ENCODE measurements at regions not wholly inside any gene's neighbourhood (a gene's known extent, or its start where the extent isn't known, plus 50 kb on each side); places are given as distances from the start of the nearest gene placed in this dataset.

- Histone ChIP-seq H3K36me3 (ENCODE audit: control insufficient read depth in 1 of 2, insufficient read depth in 2 of 2, low read length in 2 of 2) (no peaks in the 10 kb centered on the region), H3K27ac (ENCODE audit: low read length) (no peak overlapping the region)
Measured at GRCh38 chr20:22006306-22006705, 300.8 kb downstream of the PAX1 start.

DNA sequence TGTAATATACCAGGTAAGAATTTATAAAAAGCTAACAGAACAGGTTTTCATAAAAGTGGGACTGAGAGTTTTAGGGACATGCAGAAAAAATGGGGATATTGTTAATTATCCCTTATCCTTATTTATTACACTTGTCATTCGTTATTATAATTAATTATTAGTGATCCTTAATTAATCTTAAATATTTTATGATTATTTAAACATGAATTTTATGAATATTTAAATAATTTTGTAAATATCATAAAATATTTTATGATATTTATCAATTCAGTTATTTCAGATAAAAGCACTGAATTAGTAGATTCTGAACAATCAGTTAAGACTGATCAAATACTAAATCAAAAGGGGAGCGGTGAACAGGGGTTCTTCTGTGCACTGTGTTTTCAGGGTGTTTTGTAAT, 300.1 kb downstream of the PAX1 start:
- H3K4me1 ChIP-seq (ENCODE audit: control insufficient read depth in 1 of 2, insufficient read depth in 2 of 2, low read length in 2 of 2) = no peaks in the 10 kb centered on the region
- H3K9me3 ChIP-seq (ENCODE audit: control insufficient read depth in 1 of 2, low read length in 2 of 2) = peaks cover 0 to 8% of the 10 kb centered on the region in 2 donors
- no peak overlapping the region for H3K27ac ChIP-seq (ENCODE audit: low read length)
- H3K36me3 ChIP-seq (ENCODE audit: control insufficient read depth in 1 of 2, insufficient read depth in 2 of 2, low read length in 2 of 2) = no peaks in the 10 kb centered on the region
- no peak overlapping the region for H3K4me3 ChIP-seq (ENCODE audit: low read depth in 1 of 2, low read length in 2 of 2)
- no peaks in the 10 kb centered on the region for H3K27me3 ChIP-seq (ENCODE audit: low read depth, low read length)

More at GRCh38 chr20:22006306-22006705, 300.8 kb downstream of the PAX1 start:
- Histone ChIP-seq H3K4me3 (ENCODE audit: low read depth in 1 of 2, low read length in 2 of 2) (no peak overlapping the region), H3K4me1 (ENCODE audit: control insufficient read depth in 1 of 2, insufficient read depth in 2 of 2, low read length in 2 of 2) (no peaks in the 10 kb centered on the region), H3K9me3 (ENCODE audit: control insufficient read depth in 1 of 2, low read length in 2 of 2) (peaks cover 0 to 8% of the 10 kb centered on the region in 2 donors), H3K27me3 (ENCODE audit: low read depth, low read length) (no peaks in the 10 kb centered on the region)

GRCh38 chr20:22004946-22005345, 299.5 kb downstream of the PAX1 start:
- Histone ChIP-seq H3K36me3 (ENCODE audit: control insufficient read depth in 1 of 2, insufficient read depth in 2 of 2, low read length in 2 of 2) (no peaks in the 10 kb centered on the region), H3K27ac (ENCODE audit: low read length) (no peak overlapping the region), H3K4me1 (ENCODE audit: control insufficient read depth in 1 of 2, insufficient read depth in 2 of 2, low read length in 2 of 2) (no peaks in the 10 kb centered on the region), H3K9me3 (ENCODE audit: control insufficient read depth in 1 of 2, low read length in 2 of 2) (peaks cover 0 to 8% of the 10 kb centered on the region in 2 donors), H3K27me3 (ENCODE audit: low read depth, low read length) (no peaks in the 10 kb centered on the region), H3K4me3 (ENCODE audit: low read depth in 1 of 2, low read length in 2 of 2) (no peak overlapping the region)

- Histone ChIP-seq H3K4me3 (ENCODE audit: low read depth in 1 of 2, low read length in 2 of 2) (no peak overlapping the region), H3K9me3 (ENCODE audit: control insufficient read depth in 1 of 2, low read length in 2 of 2) (peaks cover 0 to 4% of the 10 kb centered on the region in 2 donors)
Measured at GRCh38 chr20:22003680-22004079, 298.2 kb downstream of the PAX1 start.

GRCh38 chr20:22001886-22002285, 296.4 kb downstream of the PAX1 start:
- Histone ChIP-seq H3K4me1 (ENCODE audit: control insufficient read depth in 1 of 2, insufficient read depth in 2 of 2, low read length in 2 of 2) (no peaks in the 10 kb centered on the region), H3K27ac (ENCODE audit: low read length) (no peak overlapping the region), H3K36me3 (ENCODE audit: control insufficient read depth in 1 of 2, insufficient read depth in 2 of 2, low read length in 2 of 2) (no peaks in the 10 kb centered on the region), H3K27me3 (ENCODE audit: low read depth, low read length) (no peaks in the 10 kb centered on the region), H3K4me3 (ENCODE audit: low read depth in 1 of 2, low read length in 2 of 2) (no peak overlapping the region), H3K9me3 (ENCODE audit: control insufficient read depth in 1 of 2, low read length in 2 of 2) (no peaks in the 10 kb centered on the region)

More at GRCh38 chr20:22003680-22004079, 298.2 kb downstream of the PAX1 start:
- no peaks in the 10 kb centered on the region for H3K27me3 ChIP-seq (ENCODE audit: low read depth, low read length)
- H3K27ac ChIP-seq (ENCODE audit: low read length) = no peak overlapping the region
- H3K4me1 ChIP-seq (ENCODE audit: control insufficient read depth in 1 of 2, insufficient read depth in 2 of 2, low read length in 2 of 2) = no peaks in the 10 kb centered on the region
- H3K36me3 ChIP-seq (ENCODE audit: control insufficient read depth in 1 of 2, insufficient read depth in 2 of 2, low read length in 2 of 2) = no peaks in the 10 kb centered on the region

DNA sequence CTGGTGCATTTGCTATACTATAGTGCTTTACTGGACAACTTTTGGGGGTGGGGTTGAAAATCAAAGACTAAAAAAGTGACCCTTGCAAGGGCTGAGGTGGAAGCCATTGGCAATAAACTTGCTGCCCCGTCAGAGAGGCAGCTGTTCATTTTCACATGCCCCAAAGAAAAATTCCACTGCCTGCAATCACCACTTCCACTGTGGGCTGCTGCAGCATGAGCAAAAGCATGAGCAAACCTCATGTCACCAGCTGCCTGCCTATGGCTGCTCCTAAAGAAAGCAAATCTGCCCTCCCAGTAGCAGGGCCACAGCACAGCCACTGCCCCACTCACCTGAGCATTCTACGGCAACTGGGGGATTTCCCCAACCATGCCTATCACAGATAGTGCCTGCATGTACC, 290.0 kb downstream of the PAX1 start:
- Histone ChIP-seq H3K9me3 (ENCODE audit: control insufficient read depth in 1 of 2, low read length in 2 of 2) (no peaks in the 10 kb centered on the region), H3K36me3 (ENCODE audit: control insufficient read depth in 1 of 2, insufficient read depth in 2 of 2, low read length in 2 of 2) (no peaks in the 10 kb centered on the region), H3K27me3 (ENCODE audit: low read depth, low read length) (no peaks in the 10 kb centered on the region), H3K4me1 (ENCODE audit: control insufficient read depth in 1 of 2, insufficient read depth in 2 of 2, low read length in 2 of 2) (no peaks in the 10 kb centered on the region), H3K27ac (ENCODE audit: low read length) (no peak overlapping the region), H3K4me3 (ENCODE audit: low read depth in 1 of 2, low read length in 2 of 2) (no peak overlapping the region)

DNA sequence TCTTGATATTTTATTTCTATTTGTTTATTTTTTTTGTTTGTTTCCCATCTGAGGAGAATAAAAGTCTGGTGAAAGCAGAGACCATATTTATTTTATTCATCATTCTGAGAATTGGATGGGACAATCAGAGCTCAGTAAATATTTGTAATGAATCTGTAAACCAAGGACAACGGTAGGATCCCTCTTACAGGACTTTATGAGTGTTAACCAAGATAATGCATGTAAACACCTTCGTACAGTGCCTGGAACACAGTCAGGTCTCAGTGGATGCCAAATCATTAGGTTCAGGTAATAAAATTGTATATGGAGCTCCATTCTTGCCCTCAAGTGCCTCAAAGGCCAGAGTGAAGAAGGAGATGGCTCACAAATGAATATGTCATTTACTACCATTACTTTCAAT, 288.7 kb downstream of the PAX1 start:
- Histone ChIP-seq H3K27me3 (ENCODE audit: low read depth, low read length) (no peaks in the 10 kb centered on the region), H3K9me3 (ENCODE audit: control insufficient read depth in 1 of 2, low read length in 2 of 2) (no peaks in the 10 kb centered on the region), H3K27ac (ENCODE audit: low read length) (no peak overlapping the region)

DNA sequence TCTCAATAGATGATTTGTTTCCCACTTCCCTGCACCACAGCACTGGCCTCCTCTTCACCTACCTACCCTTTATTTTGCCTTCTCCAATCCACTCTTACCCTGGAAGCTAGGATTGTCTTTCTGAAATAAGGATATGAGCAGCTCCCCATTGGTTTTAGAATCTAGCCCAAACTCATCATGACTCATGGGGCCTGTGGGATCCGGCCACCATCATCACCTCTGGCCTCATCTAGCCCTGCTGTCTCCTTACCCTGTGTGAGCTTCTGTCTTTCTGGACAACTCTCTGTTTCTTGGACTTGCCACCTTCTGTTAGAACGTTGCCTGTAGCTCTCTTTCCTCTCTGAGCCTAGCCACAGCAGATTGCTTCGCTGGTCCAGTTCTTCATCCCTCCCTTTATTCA, 277.1 kb downstream of the PAX1 start:
- H3K4me3 ChIP-seq (ENCODE audit: low read depth in 1 of 2, low read length in 2 of 2) = no peak overlapping the region
- no peaks in the 10 kb centered on the region for H3K27me3 ChIP-seq (ENCODE audit: low read depth, low read length)
- no peaks in the 10 kb centered on the region for H3K4me1 ChIP-seq (ENCODE audit: control insufficient read depth in 1 of 2, insufficient read depth in 2 of 2, low read length in 2 of 2)
- no peak overlapping the region for H3K27ac ChIP-seq (ENCODE audit: low read length)
- H3K9me3 ChIP-seq (ENCODE audit: control insufficient read depth in 1 of 2, low read length in 2 of 2) = no peaks in the 10 kb centered on the region
- H3K36me3 ChIP-seq (ENCODE audit: control insufficient read depth in 1 of 2, insufficient read depth in 2 of 2, low read length in 2 of 2) = no peaks in the 10 kb centered on the region

More for the DNA sequence above, 288.7 kb downstream of the PAX1 start:
- H3K36me3 ChIP-seq (ENCODE audit: control insufficient read depth in 1 of 2, insufficient read depth in 2 of 2, low read length in 2 of 2) = no peaks in the 10 kb centered on the region
- H3K4me3 ChIP-seq (ENCODE audit: low read depth in 1 of 2, low read length in 2 of 2) = no peak overlapping the region
- H3K4me1 ChIP-seq (ENCODE audit: control insufficient read depth in 1 of 2, insufficient read depth in 2 of 2, low read length in 2 of 2) = no peaks in the 10 kb centered on the region

GRCh38 chr20:21981597-21982344, 276.3 kb downstream of the PAX1 start:
- no peaks in the 10 kb centered on the region for H3K9me3 ChIP-seq (ENCODE audit: control insufficient read depth in 1 of 2, low read length in 2 of 2)
- no peak overlapping the region for H3K27ac ChIP-seq (ENCODE audit: low read length)

GRCh38 chr20:21981179-21981578, 275.7 kb downstream of the PAX1 start:
- no peaks in the 10 kb centered on the region for H3K36me3 ChIP-seq (ENCODE audit: control insufficient read depth in 1 of 2, insufficient read depth in 2 of 2, low read length in 2 of 2)
- H3K27me3 ChIP-seq (ENCODE audit: low read depth, low read length) = no peaks in the 10 kb centered on the region
- no peak overlapping the region for H3K4me3 ChIP-seq (ENCODE audit: low read depth in 1 of 2, low read length in 2 of 2)
- H3K27ac ChIP-seq (ENCODE audit: low read length) = no peak overlapping the region
- no peaks in the 10 kb centered on the region for H3K9me3 ChIP-seq (ENCODE audit: control insufficient read depth in 1 of 2, low read length in 2 of 2)
- no peaks in the 10 kb centered on the region for H3K4me1 ChIP-seq (ENCODE audit: control insufficient read depth in 1 of 2, insufficient read depth in 2 of 2, low read length in 2 of 2)

More at GRCh38 chr20:21981597-21982344, 276.3 kb downstream of the PAX1 start:
- no peaks in the 10 kb centered on the region for H3K27me3 ChIP-seq (ENCODE audit: low read depth, low read length)
- no peaks in the 10 kb centered on the region for H3K36me3 ChIP-seq (ENCODE audit: control insufficient read depth in 1 of 2, insufficient read depth in 2 of 2, low read length in 2 of 2)
- H3K4me1 ChIP-seq (ENCODE audit: control insufficient read depth in 1 of 2, insufficient read depth in 2 of 2, low read length in 2 of 2) = no peaks in the 10 kb centered on the region
- H3K4me3 ChIP-seq (ENCODE audit: low read depth in 1 of 2, low read length in 2 of 2) = no peak overlapping the region

DNA sequence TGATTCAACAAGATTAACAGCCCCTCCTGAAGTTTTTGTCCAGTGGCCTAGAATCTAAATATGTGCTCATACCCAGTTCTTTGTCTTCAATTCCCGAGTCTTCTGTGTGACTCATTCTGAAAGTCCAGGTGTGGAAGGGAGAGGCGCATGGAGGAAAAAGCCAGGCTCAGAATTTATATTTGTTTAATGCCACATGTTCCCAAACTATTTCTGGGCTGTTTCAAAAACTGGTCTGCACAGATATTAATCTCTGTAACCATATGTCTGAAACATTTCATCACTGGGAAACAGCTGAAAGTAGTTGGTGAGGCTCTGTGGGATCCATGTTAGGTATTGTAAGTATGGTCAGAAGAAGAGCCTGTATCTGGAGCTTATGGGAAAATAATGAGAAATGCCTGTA, 266.0 kb downstream of the PAX1 start:
- no peaks in the 10 kb centered on the region for H3K4me1 ChIP-seq (ENCODE audit: control insufficient read depth in 1 of 2, insufficient read depth in 2 of 2, low read length in 2 of 2)
- no peak overlapping the region for H3K27ac ChIP-seq (ENCODE audit: low read length)

GRCh38 chr20:21968486-21968885, 263.0 kb downstream of the PAX1 start:
- Histone ChIP-seq H3K36me3 (ENCODE audit: control insufficient read depth in 1 of 2, insufficient read depth in 2 of 2, low read length in 2 of 2) (no peaks in the 10 kb centered on the region), H3K27ac (ENCODE audit: low read length) (no peak overlapping the region), H3K4me3 (ENCODE audit: low read depth in 1 of 2, low read length in 2 of 2) (no peak overlapping the region), H3K4me1 (ENCODE audit: control insufficient read depth in 1 of 2, insufficient read depth in 2 of 2, low read length in 2 of 2) (no peaks in the 10 kb centered on the region), H3K27me3 (ENCODE audit: low read depth, low read length) (no peaks in the 10 kb centered on the region), H3K9me3 (ENCODE audit: control insufficient read depth in 1 of 2, low read length in 2 of 2) (no peaks in the 10 kb centered on the region)

More for the DNA sequence above, 266.0 kb downstream of the PAX1 start:
- H3K4me3 ChIP-seq (ENCODE audit: low read depth in 1 of 2, low read length in 2 of 2) = no peak overlapping the region
- no peaks in the 10 kb centered on the region for H3K36me3 ChIP-seq (ENCODE audit: control insufficient read depth in 1 of 2, insufficient read depth in 2 of 2, low read length in 2 of 2)
- H3K27me3 ChIP-seq (ENCODE audit: low read depth, low read length) = no peaks in the 10 kb centered on the region
- H3K9me3 ChIP-seq (ENCODE audit: control insufficient read depth in 1 of 2, low read length in 2 of 2) = no peaks in the 10 kb centered on the region
